ENCODE measurements at regions not wholly inside any gene's neighbourhood (a gene's known extent, or its start where the extent isn't known, plus 50 kb on each side); places are given as distances from the start of the nearest gene placed in this dataset.

DNA sequence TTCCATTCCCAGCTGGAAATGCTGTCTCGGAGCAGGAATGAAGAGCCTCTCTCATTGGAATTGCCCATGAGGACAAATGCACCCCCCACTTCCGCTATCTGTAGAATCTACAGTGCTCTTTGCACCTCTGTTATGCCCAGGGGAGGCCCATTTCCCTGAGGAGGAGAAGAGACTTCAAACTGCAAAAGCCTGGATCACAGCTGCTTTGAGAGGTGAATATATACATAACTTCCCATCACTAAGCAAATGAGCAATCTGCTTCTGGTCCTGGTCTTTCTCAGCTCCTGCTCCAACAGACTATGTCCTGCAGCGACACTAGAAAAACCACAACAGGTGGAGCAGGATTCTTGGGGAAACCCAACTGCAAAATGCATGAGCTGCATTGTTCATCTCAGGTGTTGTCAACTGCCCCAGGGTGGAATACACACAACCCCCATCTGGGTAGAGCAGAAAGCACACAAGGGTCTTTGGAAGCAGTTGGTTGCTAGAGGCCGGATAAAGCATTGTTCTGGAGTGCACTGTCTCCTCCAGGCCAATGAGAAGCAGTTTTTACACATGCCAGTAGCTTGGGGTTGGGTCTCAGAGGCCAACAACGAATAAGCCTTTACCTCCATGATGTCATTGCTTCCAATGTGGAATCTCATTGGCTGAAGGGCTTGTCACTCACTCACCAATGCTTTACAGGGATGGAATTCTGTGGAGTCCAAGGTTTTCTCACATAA, 67.7 kb upstream of the RAB4A start:
- TF ChIP-seq, protein P1, sequence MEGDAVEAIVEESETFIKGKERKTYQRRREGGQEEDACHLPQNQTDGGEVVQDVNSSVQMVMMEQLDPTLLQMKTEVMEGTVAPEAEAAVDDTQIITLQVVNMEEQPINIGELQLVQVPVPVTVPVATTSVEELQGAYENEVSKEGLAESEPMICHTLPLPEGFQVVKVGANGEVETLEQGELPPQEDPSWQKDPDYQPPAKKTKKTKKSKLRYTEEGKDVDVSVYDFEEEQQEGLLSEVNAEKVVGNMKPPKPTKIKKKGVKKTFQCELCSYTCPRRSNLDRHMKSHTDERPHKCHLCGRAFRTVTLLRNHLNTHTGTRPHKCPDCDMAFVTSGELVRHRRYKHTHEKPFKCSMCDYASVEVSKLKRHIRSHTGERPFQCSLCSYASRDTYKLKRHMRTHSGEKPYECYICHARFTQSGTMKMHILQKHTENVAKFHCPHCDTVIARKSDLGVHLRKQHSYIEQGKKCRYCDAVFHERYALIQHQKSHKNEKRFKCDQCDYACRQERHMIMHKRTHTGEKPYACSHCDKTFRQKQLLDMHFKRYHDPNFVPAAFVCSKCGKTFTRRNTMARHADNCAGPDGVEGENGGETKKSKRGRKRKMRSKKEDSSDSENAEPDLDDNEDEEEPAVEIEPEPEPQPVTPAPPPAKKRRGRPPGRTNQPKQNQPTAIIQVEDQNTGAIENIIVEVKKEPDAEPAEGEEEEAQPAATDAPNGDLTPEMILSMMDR (IDR thresholded peaks at IDR 0.05), result no peak
- TF ChIP-seq POLR2A (IDR thresholded peaks at IDR 0.05), result no peak
